H7 (cell line): ENCODE measurements at regions not wholly inside any gene's neighbourhood (a gene's known extent, or its start where the extent isn't known, plus 50 kb on each side); places are given as distances from the start of the nearest gene placed in this dataset.
"Not testable (repeated sequence)": the region's sequence is repeated elsewhere in the genome, so short reads cannot be mapped to it uniquely, and the experiment has no call there.

Experiments
- DNase-seq: peaks from one replicate; pipeline ENCODE4 v3.0.0; 2012
- H3K27me3 ChIP-seq: 2 replicates; pipeline ENCODE4 v1.6.0; 2011; ENCODE audit warnings: mild to moderate bottlenecking, low read length; ENCODE audit not compliant: control insufficient read depth, insufficient read depth
- H3K36me3 ChIP-seq: replicated peaks from 2 replicates; pipeline ENCODE4 v1.5.1; 2011; ENCODE audit warnings: low read length; ENCODE audit not compliant: control insufficient read depth, insufficient read depth
- H3K4me3 ChIP-seq: 2 replicates; pipeline ENCODE4 v1.5.1; 2011; ENCODE audit warnings: low read depth, mild to moderate bottlenecking, control low read depth, low read length, moderate library complexity; ENCODE audit not compliant: insufficient read depth

DNA sequence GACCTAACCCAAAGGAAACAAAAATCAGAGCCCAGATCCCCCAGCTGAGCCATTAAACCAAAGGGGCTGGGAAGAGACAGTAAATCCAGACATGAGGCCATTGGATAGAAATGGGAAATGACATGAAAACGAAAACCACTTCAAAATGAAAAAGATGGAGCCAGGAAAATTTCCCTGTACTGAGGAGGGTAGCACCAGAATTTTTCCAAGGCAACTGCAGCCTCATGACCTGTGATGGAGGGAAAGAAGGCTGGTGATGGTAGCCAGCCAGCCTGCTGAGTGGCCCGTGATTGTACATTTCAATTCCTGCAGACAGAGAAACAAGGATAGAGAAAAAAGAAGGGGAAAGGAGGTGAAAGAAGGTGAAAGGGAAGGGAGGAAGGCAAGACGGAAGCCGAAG, 268.4 kb upstream of the PLET1 start:
- DNase-seq: no peak
- Histone ChIP-seq H3K4me3 (no peak overlapping the region), H3K27me3 (no peaks in the 10 kb centered on the region), H3K36me3 (no peaks in the 10 kb centered on the region)

- no peaks in the 10 kb centered on the region for H3K27me3 ChIP-seq
- no peaks in the 10 kb centered on the region for H3K36me3 ChIP-seq
- DNase-seq: no peak
- H3K4me3 ChIP-seq: no peak overlapping the region
These were observed 271.8 kb upstream of the PLET1 start for GRCh38 chr11:112532506-112532905.

DNA sequence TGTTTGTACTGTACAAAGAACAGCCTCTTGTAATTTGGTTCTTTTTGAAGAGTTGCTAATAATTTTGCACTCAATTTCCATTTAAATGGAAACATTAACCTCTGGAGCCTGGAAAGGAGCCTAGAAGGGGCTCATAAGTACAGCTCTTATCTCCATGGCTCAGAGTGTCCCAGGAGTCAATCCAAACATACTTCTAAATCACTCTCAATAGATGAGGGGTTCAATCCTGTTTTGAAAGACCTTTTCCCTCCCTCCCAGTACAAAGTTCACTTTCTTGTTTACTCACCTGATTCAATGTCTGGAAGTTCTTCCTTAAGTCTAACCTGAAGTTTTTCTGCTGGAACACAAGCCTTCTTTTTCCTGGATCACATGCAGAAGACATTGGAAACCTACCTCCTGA, 273.0 kb upstream of the PLET1 start:
- no peak overlapping the region for H3K4me3 ChIP-seq
- H3K36me3 ChIP-seq: no peaks in the 10 kb centered on the region
- no peaks in the 10 kb centered on the region for H3K27me3 ChIP-seq
- DNase-seq: no peak

DNA sequence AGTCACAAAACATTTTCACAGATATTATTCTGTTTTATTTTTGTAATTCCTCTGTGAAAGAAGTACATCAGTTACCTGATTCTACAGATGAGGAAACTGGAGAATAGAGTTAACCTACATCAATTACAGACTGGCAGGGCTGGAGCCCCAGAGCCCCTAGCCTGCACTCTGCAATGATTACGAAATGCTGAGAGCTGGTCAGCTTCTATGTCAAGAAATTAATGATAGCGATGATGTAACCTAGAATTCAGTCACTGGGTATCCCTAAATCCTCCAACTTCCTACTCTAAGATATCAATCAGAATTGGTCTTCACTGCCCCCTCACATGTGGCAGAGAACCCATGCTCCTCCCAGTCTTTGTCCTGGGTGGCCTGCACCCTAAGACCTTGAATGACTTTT, 273.5 kb upstream of the PLET1 start:
- Histone ChIP-seq H3K36me3 (no peaks in the 10 kb centered on the region), H3K27me3 (no peaks in the 10 kb centered on the region), H3K4me3 (no peak overlapping the region)
- DNase-seq: no peak

GRCh38 chr11:112537026-112537425, 276.4 kb upstream of the PLET1 start:
- no peaks in the 10 kb centered on the region for H3K36me3 ChIP-seq
- peaks cover 2% of the 10 kb centered on the region; the same call in 1 of the 2 replicates for H3K27me3 ChIP-seq
- no peak overlapping the region for H3K4me3 ChIP-seq
- DNase-seq: no peak

DNA sequence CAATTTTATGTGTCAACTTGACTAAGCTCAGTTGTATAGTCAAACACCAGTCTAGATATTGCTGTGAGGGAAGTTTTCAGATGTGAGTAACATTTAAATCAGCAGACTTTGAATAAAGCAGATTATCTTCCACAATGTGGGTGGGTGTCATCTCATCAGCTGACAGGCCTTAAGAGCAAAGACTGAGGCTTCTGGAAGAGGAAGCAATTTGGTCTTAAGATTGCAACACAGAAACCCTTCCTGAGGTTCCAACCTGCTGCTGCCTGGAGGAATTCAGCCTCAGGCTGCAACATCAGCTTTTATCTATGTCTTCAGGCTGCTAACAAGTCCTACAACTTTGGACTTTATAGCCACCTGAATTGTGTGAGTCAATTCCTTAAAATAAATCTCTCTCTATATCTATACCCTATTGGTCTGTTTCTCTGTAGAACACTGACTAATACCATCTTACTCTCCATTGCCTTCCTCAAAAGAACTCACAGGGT, 277.2 kb upstream of the PLET1 start:
- DNase-seq: no peak
- H3K4me3 ChIP-seq: no peak overlapping the region
- peaks cover 2% of the 10 kb centered on the region; the same call in 1 of the 2 replicates for H3K27me3 ChIP-seq
- no peaks in the 10 kb centered on the region for H3K36me3 ChIP-seq

- Histone ChIP-seq H3K4me3 (no peak overlapping the region), H3K27me3 (peaks cover 2% of the 10 kb centered on the region; the same call in 1 of the 2 replicates), H3K36me3 (no peaks in the 10 kb centered on the region)
- no peak for DNase-seq
These were observed 278.0 kb upstream of the PLET1 start for GRCh38 chr11:112538534-112539280.

GRCh38 chr11:112539281-112539555, 278.6 kb upstream of the PLET1 start:
- not testable (repeated sequence) for H3K36me3 ChIP-seq

GRCh38 chr11:112539741-112540140, 279.1 kb upstream of the PLET1 start:
- Histone ChIP-seq H3K4me3 (no peak overlapping the region), H3K36me3 (no peaks in the 10 kb centered on the region), H3K27me3 (peaks cover 2% of the 10 kb centered on the region; the same call in 1 of the 2 replicates)
- no peak for DNase-seq

More at GRCh38 chr11:112539281-112539555, 278.6 kb upstream of the PLET1 start:
- H3K27me3 ChIP-seq, H3K4me3 ChIP-seq, DNase-seq: not testable (repeated sequence)

DNA sequence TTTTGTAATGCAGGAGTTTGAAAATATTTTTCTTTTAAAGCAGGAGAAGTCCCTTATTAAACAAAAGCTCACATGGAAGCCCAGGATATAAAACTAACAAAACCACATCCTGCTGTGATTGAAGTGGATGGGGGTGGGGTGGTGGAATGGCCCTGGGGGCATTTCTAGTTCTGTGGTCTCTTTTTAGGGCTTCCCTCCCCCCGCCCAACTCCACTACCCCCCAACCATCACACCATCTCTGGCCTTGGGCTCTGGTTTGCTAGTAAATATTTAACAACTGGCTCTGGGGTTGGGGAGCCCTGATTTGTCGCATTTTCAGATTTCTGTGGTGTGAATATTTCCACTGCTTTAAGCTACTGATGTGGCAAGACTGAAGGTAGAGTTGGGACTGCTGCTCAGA, 279.6 kb upstream of the PLET1 start:
- DNase-seq: no peak
- no peaks in the 10 kb centered on the region for H3K36me3 ChIP-seq
- H3K27me3 ChIP-seq: peaks cover 2% of the 10 kb centered on the region; the same call in 1 of the 2 replicates
- no peak overlapping the region for H3K4me3 ChIP-seq

DNA sequence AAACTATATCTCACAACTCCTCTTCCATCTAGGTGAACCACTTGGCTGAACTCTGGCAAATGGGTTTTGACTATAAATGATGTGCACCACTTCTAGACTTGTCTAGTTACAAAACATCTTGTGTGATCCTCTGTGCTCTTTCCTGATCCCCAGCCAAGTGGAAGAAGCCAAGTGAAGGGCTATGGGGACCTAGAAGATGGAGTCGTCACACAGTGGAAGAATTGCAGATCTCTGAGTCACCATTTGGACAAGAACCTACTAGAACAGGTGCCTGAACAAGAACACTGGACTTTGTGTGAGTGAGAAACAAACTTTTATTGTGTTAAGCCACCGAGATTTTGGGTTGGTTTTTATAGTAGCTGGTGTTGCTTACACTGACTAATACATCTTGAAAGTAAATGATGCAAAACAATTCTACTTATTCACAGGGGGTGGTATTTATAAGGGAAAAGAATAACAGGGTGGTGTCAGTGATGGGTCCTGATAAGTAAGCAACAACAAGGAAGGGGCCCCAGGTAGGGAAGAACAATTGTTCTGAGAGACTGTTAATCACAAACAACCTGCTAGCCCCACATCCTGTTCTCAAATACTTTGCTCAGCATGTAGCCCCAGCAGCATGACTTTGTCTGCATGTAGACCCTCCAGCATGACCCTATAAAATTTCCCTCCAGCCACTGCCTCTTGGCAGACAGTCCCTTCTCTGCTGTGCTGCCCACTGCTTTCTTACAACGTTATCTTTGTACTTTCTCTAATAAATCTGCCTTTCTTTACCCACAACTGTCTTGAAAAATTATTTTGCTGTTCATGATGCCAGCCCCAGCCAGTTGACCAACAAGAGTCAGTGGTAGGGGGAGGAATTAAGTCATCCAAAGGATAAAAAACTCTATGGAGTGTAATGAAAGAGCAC, 280.7 kb upstream of the PLET1 start:
- no peak for DNase-seq
- Histone ChIP-seq H3K27me3 (peaks cover 2% of the 10 kb centered on the region; the same call in 1 of the 2 replicates), H3K4me3 (no peak overlapping the region), H3K36me3 (no peaks in the 10 kb centered on the region)

DNA sequence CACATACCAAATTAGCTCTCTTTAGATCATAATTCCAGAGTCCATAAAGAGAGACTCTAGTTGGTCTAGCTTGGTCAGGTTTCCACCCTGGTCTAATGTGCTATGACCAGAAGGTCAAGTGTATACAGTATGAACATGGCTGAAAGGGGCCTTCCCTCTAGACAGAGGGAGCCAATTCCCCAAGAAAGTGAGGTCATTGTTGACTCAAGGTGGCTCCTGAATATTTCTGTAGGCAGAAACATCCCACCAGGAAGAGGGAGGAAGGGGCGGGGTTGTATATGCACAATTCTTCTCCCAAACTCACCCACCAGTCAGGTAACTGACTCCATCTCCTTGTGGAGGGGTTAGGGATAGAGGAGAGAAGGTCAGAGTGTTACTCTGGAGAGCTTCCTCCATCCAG, 281.8 kb upstream of the PLET1 start:
- no peaks in the 10 kb centered on the region for H3K36me3 ChIP-seq
- no peak overlapping the region for H3K4me3 ChIP-seq
- DNase-seq: no peak
- peaks cover 2% of the 10 kb centered on the region; the same call in 1 of the 2 replicates for H3K27me3 ChIP-seq

DNA sequence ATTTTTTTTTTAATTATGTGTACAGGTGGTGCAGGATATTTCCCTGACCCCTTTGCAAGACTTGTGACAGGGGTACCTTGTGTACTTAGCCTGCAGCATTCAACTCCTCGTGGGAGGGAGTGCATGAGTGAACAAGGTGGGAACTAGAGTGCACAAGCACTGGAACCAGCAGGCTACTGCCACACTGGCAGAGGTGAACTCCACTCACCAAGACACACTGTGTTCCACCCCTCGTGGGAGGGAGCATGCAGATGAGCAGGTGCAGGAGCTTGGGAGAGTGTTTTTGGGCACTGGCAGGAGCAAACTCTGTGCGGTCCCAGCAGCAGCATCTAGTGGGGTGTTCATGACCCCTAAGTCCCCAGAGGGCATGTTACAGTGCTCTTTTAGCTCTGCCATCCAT, 282.7 kb upstream of the PLET1 start:
- Histone ChIP-seq H3K4me3 (no peak overlapping the region), H3K36me3 (no peaks in the 10 kb centered on the region), H3K27me3 (peaks cover 2% of the 10 kb centered on the region; the same call in 1 of the 2 replicates)
- no peak for DNase-seq

GRCh38 chr11:112548641-112549040, 288.0 kb upstream of the PLET1 start:
- Histone ChIP-seq H3K36me3 (no peaks in the 10 kb centered on the region), H3K27me3 (no peaks in the 10 kb centered on the region), H3K4me3 (no peak overlapping the region)
- DNase-seq: no peak

GRCh38 chr11:112553205-112553731, 292.6 kb upstream of the PLET1 start:
- no peaks in the 10 kb centered on the region for H3K27me3 ChIP-seq
- H3K4me3 ChIP-seq: no peak overlapping the region
- H3K36me3 ChIP-seq: no peaks in the 10 kb centered on the region
- DNase-seq: no peak
